ENCODE measurements at regions not wholly inside any gene's neighbourhood (a gene's known extent, or its start where the extent isn't known, plus 50 kb on each side); places are given as distances from the start of the nearest gene placed in this dataset.

GRCh38 chr7:32248522-32248921, 178.3 kb upstream of the PDE1C start:
- H3K27ac ChIP-seq = no peak overlapping the region
- DNase-seq = peak in 1 of 7 donors; percentile 8
- TF ChIP-seq POLR2A (IDR thresholded peaks at IDR 0.05) = no peak
- no peak for TF ChIP-seq CTCF (IDR thresholded peaks at IDR 0.05)
- H3K4me1 ChIP-seq (replicated peaks in 1 of 2) = no peaks in the 10 kb centered on the region
- WGBS, 4 donors = 14 to 33% (median 15%) methylated on average over 2 of the region's 2 CpGs
- intact Hi-C loops (cut with DNase I) = no loop called here
- H3K27me3 ChIP-seq = no peaks in the 10 kb centered on the region
- no peaks in the 10 kb centered on the region for H3K9me3 ChIP-seq (replicated peaks in 1 of 3)
- no peak overlapping the region for H3K4me3 ChIP-seq
- H3K36me3 ChIP-seq (replicated peaks in 1 of 2) = no peaks in the 10 kb centered on the region

GRCh38 chr7:32244806-32245345, 174.7 kb upstream of the PDE1C start:
- no peaks in the 10 kb centered on the region for H3K9me3 ChIP-seq (replicated peaks in 1 of 3)
- WGBS, 4 donors = 66 to 83% (median 69%) methylated on average over 2 to 4 of the region's 4 CpGs
- H3K36me3 ChIP-seq (replicated peaks in 1 of 2) = no peaks in the 10 kb centered on the region
- H3K4me3 ChIP-seq = no peak overlapping the region
- H3K27me3 ChIP-seq = no peaks in the 10 kb centered on the region
- intact Hi-C loops (cut with DNase I) = no loop called here
- no peak overlapping the region for H3K27ac ChIP-seq
- TF ChIP-seq CTCF (IDR thresholded peaks at IDR 0.05) = no peak
- TF ChIP-seq POLR2A (IDR thresholded peaks at IDR 0.05) = no peak
- no peaks in the 10 kb centered on the region for H3K4me1 ChIP-seq (replicated peaks in 1 of 2)
- DNase-seq = no peak

- intact Hi-C loops (cut with DNase I) = no loop called here
- no peak for DNase-seq
- 77 to 83% (median 80%) methylated on average over 3 of the region's 3 CpGs for WGBS, 4 donors
These were observed 173.6 kb upstream of the PDE1C start for GRCh38 chr7:32243687-32244290.

GRCh38 chr7:32242436-32242835, 172.2 kb upstream of the PDE1C start:
- WGBS, 4 donors = 48 to 52% (median 50%) methylated on average over 3 of the region's 3 CpGs
- no peak for TF ChIP-seq CTCF (IDR thresholded peaks at IDR 0.05)
- TF ChIP-seq POLR2A (IDR thresholded peaks at IDR 0.05) = no peak
- intact Hi-C loops (cut with DNase I) = no loop called here

More at GRCh38 chr7:32243687-32244290, 173.6 kb upstream of the PDE1C start:
- Histone ChIP-seq H3K9me3 (replicated peaks in 1 of 3) (no peaks in the 10 kb centered on the region), H3K4me3 (no peak overlapping the region), H3K27ac (no peak overlapping the region), H3K4me1 (replicated peaks in 1 of 2) (no peaks in the 10 kb centered on the region), H3K27me3 (no peaks in the 10 kb centered on the region), H3K36me3 (replicated peaks in 1 of 2) (no peaks in the 10 kb centered on the region)
- TF ChIP-seq POLR2A (IDR thresholded peaks at IDR 0.05) = no peak
- no peak for TF ChIP-seq CTCF (IDR thresholded peaks at IDR 0.05)

More at GRCh38 chr7:32242436-32242835, 172.2 kb upstream of the PDE1C start:
- Histone ChIP-seq H3K36me3 (replicated peaks in 1 of 2) (no peaks in the 10 kb centered on the region), H3K4me3 (no peak overlapping the region), H3K27ac (no peak overlapping the region), H3K9me3 (replicated peaks in 1 of 3) (no peaks in the 10 kb centered on the region), H3K4me1 (replicated peaks in 1 of 2) (no peaks in the 10 kb centered on the region), H3K27me3 (no peaks in the 10 kb centered on the region)
- no peak for DNase-seq
